ENCODE measurements at regions not wholly inside any gene's neighbourhood (a gene's known extent, or its start where the extent isn't known, plus 50 kb on each side); places are given as distances from the start of the nearest gene placed in this dataset.

GRCh38 chr6:90805619-90806155, 218.8 kb upstream of the MAP3K7 start:
- TF ChIP-seq POLR2A (IDR thresholded peaks at IDR 0.05), result no peak
- TF ChIP-seq, protein P1, sequence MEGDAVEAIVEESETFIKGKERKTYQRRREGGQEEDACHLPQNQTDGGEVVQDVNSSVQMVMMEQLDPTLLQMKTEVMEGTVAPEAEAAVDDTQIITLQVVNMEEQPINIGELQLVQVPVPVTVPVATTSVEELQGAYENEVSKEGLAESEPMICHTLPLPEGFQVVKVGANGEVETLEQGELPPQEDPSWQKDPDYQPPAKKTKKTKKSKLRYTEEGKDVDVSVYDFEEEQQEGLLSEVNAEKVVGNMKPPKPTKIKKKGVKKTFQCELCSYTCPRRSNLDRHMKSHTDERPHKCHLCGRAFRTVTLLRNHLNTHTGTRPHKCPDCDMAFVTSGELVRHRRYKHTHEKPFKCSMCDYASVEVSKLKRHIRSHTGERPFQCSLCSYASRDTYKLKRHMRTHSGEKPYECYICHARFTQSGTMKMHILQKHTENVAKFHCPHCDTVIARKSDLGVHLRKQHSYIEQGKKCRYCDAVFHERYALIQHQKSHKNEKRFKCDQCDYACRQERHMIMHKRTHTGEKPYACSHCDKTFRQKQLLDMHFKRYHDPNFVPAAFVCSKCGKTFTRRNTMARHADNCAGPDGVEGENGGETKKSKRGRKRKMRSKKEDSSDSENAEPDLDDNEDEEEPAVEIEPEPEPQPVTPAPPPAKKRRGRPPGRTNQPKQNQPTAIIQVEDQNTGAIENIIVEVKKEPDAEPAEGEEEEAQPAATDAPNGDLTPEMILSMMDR (IDR thresholded peaks at IDR 0.05), result no peak

Measured in body of pancreas (tissue), 4 donors.